LoVo (cell line): ENCODE measurements at regions not wholly inside any gene's neighbourhood (a gene's known extent, or its start where the extent isn't known, plus 50 kb on each side); places are given as distances from the start of the nearest gene placed in this dataset.
"Not testable (repeated sequence)": the region's sequence is repeated elsewhere in the genome, so short reads cannot be mapped to it uniquely, and the experiment has no call there.

ENCODE experiments used
- DNase-seq: peaks from one replicate; pipeline ENCODE4 v3.0.0-alpha.2; 2016; ENCODE audit warnings: low spot score

GRCh38 chr4:44978020-44978419, 251.7 kb upstream of the GNPDA2 start:
- no peak for DNase-seq

- DNase-seq: no peak
Measured at GRCh38 chr4:44965435-44966095, 239.2 kb upstream of the GNPDA2 start.

- DNase-seq: not testable (repeated sequence)
Measured at GRCh38 chr4:44964086-44964485, 237.7 kb upstream of the GNPDA2 start.

- DNase-seq: no peak
Measured at GRCh38 chr4:44961001-44961755, 234.8 kb upstream of the GNPDA2 start.

GRCh38 chr4:44931720-44932119, 205.4 kb upstream of the GNPDA2 start:
- no peak for DNase-seq

GRCh38 chr4:44928785-44929184, 202.4 kb upstream of the GNPDA2 start:
- no peak for DNase-seq

GRCh38 chr4:44927399-44928380, 201.3 kb upstream of the GNPDA2 start:
- peak; percentile 21 for DNase-seq

- DNase-seq: peak; percentile 20
Measured at GRCh38 chr4:44916411-44916810, 190.1 kb upstream of the GNPDA2 start.

GRCh38 chr4:44914748-44915147, 188.4 kb upstream of the GNPDA2 start:
- DNase-seq: no peak

- DNase-seq: no peak
Measured at GRCh38 chr4:44914223-44914622, 187.9 kb upstream of the GNPDA2 start.

GRCh38 chr4:44912980-44913379, 186.6 kb upstream of the GNPDA2 start:
- DNase-seq: no peak

- no peak for DNase-seq
Measured at GRCh38 chr4:44908565-44908964, 182.2 kb upstream of the GNPDA2 start.

- no peak for DNase-seq
Measured at GRCh38 chr4:44872246-44872645, 145.9 kb upstream of the GNPDA2 start.

- no peak for DNase-seq
Measured at GRCh38 chr4:44871133-44871532, 144.8 kb upstream of the GNPDA2 start.

GRCh38 chr4:44869985-44870384, 143.6 kb upstream of the GNPDA2 start:
- DNase-seq: no peak

GRCh38 chr4:44869222-44869882, 143.0 kb upstream of the GNPDA2 start:
- no peak for DNase-seq

- DNase-seq: no peak
Measured at GRCh38 chr4:44861756-44862155, 135.4 kb upstream of the GNPDA2 start.

- DNase-seq: no peak
Measured at GRCh38 chr4:44859477-44859876, 133.1 kb upstream of the GNPDA2 start.

- no peak for DNase-seq
Measured at GRCh38 chr4:44848466-44848865, 122.1 kb upstream of the GNPDA2 start.

- DNase-seq: no peak
Measured at GRCh38 chr4:44845993-44846392, 119.6 kb upstream of the GNPDA2 start.

GRCh38 chr4:44845309-44845708, 119.0 kb upstream of the GNPDA2 start:
- no peak for DNase-seq

- DNase-seq: no peak
Measured at GRCh38 chr4:44842531-44842930, 116.2 kb upstream of the GNPDA2 start.
